Panc1 (cell line): ENCODE measurements at regions not wholly inside any gene's neighbourhood (a gene's known extent, or its start where the extent isn't known, plus 50 kb on each side); places are given as distances from the start of the nearest gene placed in this dataset.

ENCODE experiments used
- ATAC-seq: fragments of 200-7000 bp; cut with Tn5 transposase; 2 replicates; pipeline ENCODE4 v1.9.1; 2020; ENCODE audit warnings: mild to moderate bottlenecking, moderate library complexity
- BruUV-seq: library from RNA; stranded (reverse); fragments of 400-500 nt; replicated peaks from 2 replicates; lab custom pipeline; 2021; lab: Mats Ljungman, UMichigan
- CTCF ChIA-PET: fragments of 300-600 bp; sonication (Branson Sonifier 250); formaldehyde crosslinking; loops from one replicate; lab custom pipeline; 2022; ENCODE audit warnings: antibody characterized with exemption; lab: Charles Lee
- POLR2A ChIA-PET: fragments of 300-600 bp; sonication (Branson Sonifier 250); formaldehyde crosslinking; loops from one replicate; lab custom pipeline; 2022; ENCODE audit warnings: antibody characterized with exemption; lab: Charles Lee
- DNase-seq: peaks from one replicate; pipeline ENCODE4 v3.0.0-alpha.2; 2010; ENCODE audit warnings: low read depth, low spot score
- H3K27ac ChIP-seq: 2 replicates; pipeline ENCODE4 v1.5.1; 2011; ENCODE audit warnings: mild to moderate bottlenecking, low read length, inconsistent platforms
- H3K27me3 ChIP-seq: fragments of 200-500 bp; sonication (Bioruptor generic); 2 replicates; pipeline ENCODE4 v1.6.0; 2014; ENCODE audit warnings: low read length, inconsistent platforms; ENCODE audit not compliant: control insufficient read depth, insufficient read depth
- H3K36me3 ChIP-seq: fragments of 200-500 bp; sonication (Bioruptor generic); 2 replicates; pipeline ENCODE4 v1.5.1; 2014; ENCODE audit warnings: inconsistent platforms, mild to moderate bottlenecking, low read length, moderate library complexity; ENCODE audit not compliant: control insufficient read depth, insufficient read depth
- H3K4me1 ChIP-seq: 2 replicates; pipeline ENCODE4 v1.5.1; 2011; ENCODE audit warnings: inconsistent platforms, mild to moderate bottlenecking, low read length, moderate library complexity; ENCODE audit not compliant: control insufficient read depth, insufficient read depth
- H3K4me3 ChIP-seq, 2 experiments: 2 replicates each; pipeline ENCODE4 v1.5.1; 2011 to 2012; ENCODE audit warnings: low read depth in 2 of 2, low read length in 2 of 2, mild to moderate bottlenecking in 2 of 2, inconsistent platforms in 1 of 2, moderate library complexity in 1 of 2
- H3K9me3 ChIP-seq: fragments of 200-500 bp; sonication (Bioruptor generic); 2 replicates; pipeline ENCODE4 v1.5.1; 2014; ENCODE audit warnings: low read depth, mild to moderate bottlenecking, inconsistent platforms, low read length, moderate library complexity; ENCODE audit not compliant: control insufficient read depth, insufficient read depth
- POLR2AphosphoS5 ChIP-seq: IDR thresholded peaks from 2 replicates; pipeline ENCODE4 v1.6.1; 2012; ENCODE audit warnings: mild to moderate bottlenecking, low read depth, low read length, moderate library complexity
- REST ChIP-seq, 2 experiments: IDR thresholded peaks; 2 replicates each; pipeline ENCODE4 v1.6.1; 2011 to 2012; ENCODE audit warnings: low read depth in 2 of 2, control low read depth in 1 of 2, low read length in 1 of 2, mild to moderate bottlenecking in 1 of 2, moderate library complexity in 1 of 2; ENCODE audit not compliant: insufficient read depth in 1 of 2
- SIN3A ChIP-seq: IDR thresholded peaks from 2 replicates; pipeline ENCODE4 v1.6.1; 2012; ENCODE audit warnings: low read depth, mild to moderate bottlenecking, low read length, moderate library complexity, borderline replicate concordance; ENCODE audit not compliant: insufficient read depth
- TCF7L2 ChIP-seq: IDR thresholded peaks from 2 replicates; pipeline ENCODE4 v1.6.1; 2011; ENCODE audit warnings: mild to moderate bottlenecking, low read depth, low read length, inconsistent platforms
- in situ Hi-C: cut with HindIII; loops from 2 replicates; pipeline ENCODE4 v1.10.0; 2016; ENCODE audit warnings: low sequenced_read_pairs, low pct_unique_long_range_greater_than_20kb
- intact Hi-C: fragments of 100-400 bp; cut with micrococcal nuclease; formaldehyde crosslinking; loops from one replicate; pipeline ENCODE4 v1.10.0; 2022; ENCODE audit not compliant: unreplicated experiment
- TF ChIP-seq, protein P1 (sequence below): fragments of 450-650 bp; IDR thresholded peaks from 2 replicates; pipeline ENCODE4 v1.5.1; 2017; ENCODE audit warnings: mild to moderate bottlenecking

DNA sequence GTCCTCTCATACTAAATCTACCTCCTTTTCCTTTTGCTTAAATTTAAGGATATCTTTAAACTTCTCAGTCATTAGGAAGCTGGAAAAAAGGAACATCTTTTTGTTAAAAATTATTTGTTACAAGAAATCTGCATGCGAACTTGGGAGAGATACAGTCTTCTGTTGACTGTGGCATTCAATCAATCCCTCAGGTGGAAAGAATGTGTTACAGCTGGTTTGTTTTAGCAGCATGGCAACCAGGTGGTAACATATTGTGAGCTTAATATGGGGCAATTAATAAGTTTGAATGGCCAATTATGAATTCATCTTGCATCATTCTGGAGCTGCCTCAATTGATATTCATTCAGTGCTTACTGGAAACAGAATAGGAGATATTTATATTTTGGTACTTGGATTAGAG, 135.0 kb downstream of the GC start:
- BruUV-seq, result no TSS peak

GRCh38 chr4:71648448-71648847, 135.4 kb downstream of the GC start:
- BruUV-seq, result no TSS peak
- H3K4me1 ChIP-seq, result no peaks in the 10 kb centered on the region
- no peaks in the 10 kb centered on the region for H3K27me3 ChIP-seq
- no peak overlapping the region for H3K4me3 ChIP-seq
- intact Hi-C loops, result no loop called here
- POLR2A ChIA-PET, result no interaction called here
- no peak for TF ChIP-seq POLR2AphosphoS5
- no peak for TF ChIP-seq TCF7L2
- no peak for TF ChIP-seq REST (IDR thresholded peaks at IDR 0.05; ENCODE audit: insufficient read depth in 1 of 2, low read depth in 2 of 2, low read length in 1 of 2)
- TF ChIP-seq SIN3A, result no peak
- TF ChIP-seq, protein P1, sequence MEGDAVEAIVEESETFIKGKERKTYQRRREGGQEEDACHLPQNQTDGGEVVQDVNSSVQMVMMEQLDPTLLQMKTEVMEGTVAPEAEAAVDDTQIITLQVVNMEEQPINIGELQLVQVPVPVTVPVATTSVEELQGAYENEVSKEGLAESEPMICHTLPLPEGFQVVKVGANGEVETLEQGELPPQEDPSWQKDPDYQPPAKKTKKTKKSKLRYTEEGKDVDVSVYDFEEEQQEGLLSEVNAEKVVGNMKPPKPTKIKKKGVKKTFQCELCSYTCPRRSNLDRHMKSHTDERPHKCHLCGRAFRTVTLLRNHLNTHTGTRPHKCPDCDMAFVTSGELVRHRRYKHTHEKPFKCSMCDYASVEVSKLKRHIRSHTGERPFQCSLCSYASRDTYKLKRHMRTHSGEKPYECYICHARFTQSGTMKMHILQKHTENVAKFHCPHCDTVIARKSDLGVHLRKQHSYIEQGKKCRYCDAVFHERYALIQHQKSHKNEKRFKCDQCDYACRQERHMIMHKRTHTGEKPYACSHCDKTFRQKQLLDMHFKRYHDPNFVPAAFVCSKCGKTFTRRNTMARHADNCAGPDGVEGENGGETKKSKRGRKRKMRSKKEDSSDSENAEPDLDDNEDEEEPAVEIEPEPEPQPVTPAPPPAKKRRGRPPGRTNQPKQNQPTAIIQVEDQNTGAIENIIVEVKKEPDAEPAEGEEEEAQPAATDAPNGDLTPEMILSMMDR, result no peak
- CTCF ChIA-PET, result no interaction called here
- H3K36me3 ChIP-seq, result no peaks in the 10 kb centered on the region
- DNase-seq (no peak), ATAC-seq (no peak)
- H3K27ac ChIP-seq, result no peak overlapping the region
- in situ Hi-C loops, result no loop called here
- no peaks in the 10 kb centered on the region for H3K9me3 ChIP-seq

More for the DNA sequence above, 135.0 kb downstream of the GC start:
- ATAC-seq (no peak), DNase-seq (no peak)
- ChIA-PET POLR2A (no interaction called here), CTCF (interaction anchor here (0.6 kb wide), 1 partner anchor 509 kb away, joined by 3 read pairs; no protein-coding TSS in a partner anchor)
- H3K4me3 ChIP-seq, result no peak overlapping the region
- no peaks in the 10 kb centered on the region for H3K9me3 ChIP-seq
- intact Hi-C loops (no loop called here), in situ Hi-C loops (no loop called here)
- no peaks in the 10 kb centered on the region for H3K4me1 ChIP-seq
- TF ChIP-seq REST (IDR thresholded peaks at IDR 0.05; ENCODE audit: insufficient read depth in 1 of 2, low read depth in 2 of 2, low read length in 1 of 2), result no peak
- TF ChIP-seq POLR2AphosphoS5, result no peak
- TF ChIP-seq TCF7L2, result no peak
- TF ChIP-seq SIN3A, result no peak
- TF ChIP-seq, protein P1, result no peak
- no peak overlapping the region for H3K27ac ChIP-seq
- no peaks in the 10 kb centered on the region for H3K27me3 ChIP-seq
- H3K36me3 ChIP-seq, result no peaks in the 10 kb centered on the region
